ENCODE measurements at regions not wholly inside any gene's neighbourhood (a gene's known extent, or its start where the extent isn't known, plus 50 kb on each side); places are given as distances from the start of the nearest gene placed in this dataset.
A peak's percentile ranks its signal among the peaks of the same experiment; 100 is the strongest.

DNA sequence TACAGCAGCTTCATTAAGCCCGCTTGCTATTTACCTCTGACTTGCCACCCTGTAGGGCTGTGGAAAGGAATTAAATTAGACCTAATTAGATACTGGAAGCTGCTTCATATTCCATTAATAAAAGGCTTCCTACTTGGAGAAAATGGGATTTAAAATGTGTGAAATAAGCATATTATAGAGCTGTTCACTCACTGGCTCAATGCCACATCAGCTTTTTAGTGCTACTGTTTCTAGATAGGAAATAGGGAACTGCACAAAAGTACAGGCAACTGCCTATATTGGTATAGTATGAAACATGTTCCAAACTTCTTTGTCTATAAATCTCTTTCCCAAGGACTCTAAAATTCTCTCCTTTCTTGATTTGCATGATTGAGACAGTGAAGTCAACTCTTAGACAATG, 407.9 kb upstream of the AADAT start:
- no peaks in the 10 kb centered on the region for H3K79me2 ChIP-seq (ENCODE audit: low read length)
- no peaks in the 10 kb centered on the region for H3K27me3 ChIP-seq (replicated peaks; ENCODE audit: insufficient read depth, low read length)
- no peak overlapping the region for H3K27ac ChIP-seq (ENCODE audit: low read length)
- H3K9ac ChIP-seq (ENCODE audit: low read length) = peak overlapping the region; percentile 21; the same call in 1 of the 2 replicates
- TF ChIP-seq, protein P1, sequence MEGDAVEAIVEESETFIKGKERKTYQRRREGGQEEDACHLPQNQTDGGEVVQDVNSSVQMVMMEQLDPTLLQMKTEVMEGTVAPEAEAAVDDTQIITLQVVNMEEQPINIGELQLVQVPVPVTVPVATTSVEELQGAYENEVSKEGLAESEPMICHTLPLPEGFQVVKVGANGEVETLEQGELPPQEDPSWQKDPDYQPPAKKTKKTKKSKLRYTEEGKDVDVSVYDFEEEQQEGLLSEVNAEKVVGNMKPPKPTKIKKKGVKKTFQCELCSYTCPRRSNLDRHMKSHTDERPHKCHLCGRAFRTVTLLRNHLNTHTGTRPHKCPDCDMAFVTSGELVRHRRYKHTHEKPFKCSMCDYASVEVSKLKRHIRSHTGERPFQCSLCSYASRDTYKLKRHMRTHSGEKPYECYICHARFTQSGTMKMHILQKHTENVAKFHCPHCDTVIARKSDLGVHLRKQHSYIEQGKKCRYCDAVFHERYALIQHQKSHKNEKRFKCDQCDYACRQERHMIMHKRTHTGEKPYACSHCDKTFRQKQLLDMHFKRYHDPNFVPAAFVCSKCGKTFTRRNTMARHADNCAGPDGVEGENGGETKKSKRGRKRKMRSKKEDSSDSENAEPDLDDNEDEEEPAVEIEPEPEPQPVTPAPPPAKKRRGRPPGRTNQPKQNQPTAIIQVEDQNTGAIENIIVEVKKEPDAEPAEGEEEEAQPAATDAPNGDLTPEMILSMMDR (IDR thresholded peaks at IDR 0.05; ENCODE audit: low read length) = no peak
- TF ChIP-seq EZH2phosphoT487 (IDR thresholded peaks at IDR 0.05; ENCODE audit: low read length) = no peak
- H3K36me3 ChIP-seq (replicated peaks; ENCODE audit: insufficient read depth, low read length) = no peaks in the 10 kb centered on the region
- H3K4me1 ChIP-seq (ENCODE audit: low read length) = no peaks in the 10 kb centered on the region
- H3K9me3 ChIP-seq (replicated peaks; ENCODE audit: insufficient read depth, low read length) = no peaks in the 10 kb centered on the region
- peak overlapping the region; percentile 58 for H3K4me3 ChIP-seq (ENCODE audit: low read length)
- peak overlapping the region; percentile 64 for H3K4me2 ChIP-seq (ENCODE audit: low read depth, low read length)
- no peak for DNase-seq
- H3K9me2 ChIP-seq (replicated peaks; ENCODE audit: insufficient read depth, low read length) = no peaks in the 10 kb centered on the region
- H3F3A ChIP-seq (ENCODE audit: insufficient read depth, low read length) = no peaks in the 10 kb centered on the region
- peak overlapping the region; percentile 71 for H2AFZ ChIP-seq (ENCODE audit: low read length)
- H4K20me1 ChIP-seq (ENCODE audit: insufficient read depth, low read length) = no peaks in the 10 kb centered on the region

DNA sequence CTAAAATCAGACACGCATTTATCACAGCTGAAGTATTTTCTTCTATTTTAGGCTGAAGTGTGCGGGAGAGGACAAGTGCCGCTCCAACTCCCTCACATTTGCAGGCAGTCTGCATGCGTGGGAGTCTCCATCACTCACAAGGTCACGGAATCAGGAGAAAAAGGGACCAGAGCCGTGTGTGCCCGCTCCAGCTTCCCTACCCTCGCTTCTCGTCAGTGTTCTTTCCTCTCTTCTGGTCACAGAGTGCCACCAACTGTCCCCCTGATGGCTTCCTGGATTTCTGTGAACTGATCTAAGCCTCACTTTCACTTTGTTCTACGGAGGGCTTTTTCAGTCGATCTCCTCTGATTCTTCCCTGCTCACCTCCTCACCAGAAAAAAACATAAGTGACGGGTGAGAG, 407.4 kb upstream of the AADAT start:
- H3K9me2 ChIP-seq (replicated peaks; ENCODE audit: insufficient read depth, low read length) = no peaks in the 10 kb centered on the region
- peak; percentile 56 for DNase-seq
- H2AFZ ChIP-seq (ENCODE audit: low read length) = peak overlapping the region; percentile 71
- peak overlapping the region; percentile 64 for H3K4me2 ChIP-seq (ENCODE audit: low read depth, low read length)
- no peaks in the 10 kb centered on the region for H3F3A ChIP-seq (ENCODE audit: insufficient read depth, low read length)
- no peaks in the 10 kb centered on the region for H3K79me2 ChIP-seq (ENCODE audit: low read length)
- no peaks in the 10 kb centered on the region for H3K4me1 ChIP-seq (ENCODE audit: low read length)
- H3K27me3 ChIP-seq (replicated peaks; ENCODE audit: insufficient read depth, low read length) = no peaks in the 10 kb centered on the region
- H3K4me3 ChIP-seq (ENCODE audit: low read length) = peak overlapping the region; percentile 58
- H3K9me3 ChIP-seq (replicated peaks; ENCODE audit: insufficient read depth, low read length) = no peaks in the 10 kb centered on the region
- TF ChIP-seq EZH2phosphoT487 (IDR thresholded peaks at IDR 0.05; ENCODE audit: low read length) (no peak), EZH2 (optimal IDR thresholded peaks at IDR 0.05; ENCODE audit: low read depth, low read length) (no peak)
- TF ChIP-seq, protein P1 (IDR thresholded peaks at IDR 0.05; ENCODE audit: low read length) = peak; percentile 35
- H3K36me3 ChIP-seq (replicated peaks; ENCODE audit: insufficient read depth, low read length) = no peaks in the 10 kb centered on the region
- H3K27ac ChIP-seq (ENCODE audit: low read length) = no peak overlapping the region
- H3K9ac ChIP-seq (ENCODE audit: low read length) = peak overlapping the region; percentile 21; the same call in 1 of the 2 replicates
- H4K20me1 ChIP-seq (ENCODE audit: insufficient read depth, low read length) = no peaks in the 10 kb centered on the region

DNA sequence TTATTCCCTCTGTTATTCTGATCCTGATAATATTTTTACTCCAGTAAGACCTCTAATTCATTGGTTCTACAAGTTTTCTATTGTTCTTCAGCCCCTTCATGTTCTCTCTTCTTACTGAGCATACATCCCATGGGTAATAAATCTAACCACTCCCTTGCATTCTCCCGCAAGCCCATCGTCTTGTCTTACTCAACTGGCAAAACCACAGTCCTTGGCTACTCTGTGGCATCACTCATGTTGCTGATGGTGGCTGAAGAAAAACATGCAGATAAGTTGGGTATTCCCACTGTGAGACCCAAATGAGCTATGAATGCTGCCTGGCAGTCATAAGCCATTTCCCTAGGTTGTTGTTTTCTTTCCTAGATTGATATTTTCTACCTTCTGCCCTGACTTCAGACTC, 402.2 kb upstream of the AADAT start:
- H3K4me3 ChIP-seq (ENCODE audit: low read length) = no peak overlapping the region
- H3K9me2 ChIP-seq (replicated peaks; ENCODE audit: insufficient read depth, low read length) = no peaks in the 10 kb centered on the region
- H3K27ac ChIP-seq (ENCODE audit: low read length) = no peak overlapping the region
- H3K4me2 ChIP-seq (ENCODE audit: low read depth, low read length) = no peak overlapping the region
- no peaks in the 10 kb centered on the region for H4K20me1 ChIP-seq (ENCODE audit: insufficient read depth, low read length)
- no peak for DNase-seq
- H3K27me3 ChIP-seq (replicated peaks; ENCODE audit: insufficient read depth, low read length) = no peaks in the 10 kb centered on the region
- H3K36me3 ChIP-seq (replicated peaks; ENCODE audit: insufficient read depth, low read length) = no peaks in the 10 kb centered on the region
- no peaks in the 10 kb centered on the region for H3K9me3 ChIP-seq (replicated peaks; ENCODE audit: insufficient read depth, low read length)
- H2AFZ ChIP-seq (ENCODE audit: low read length) = no peak overlapping the region
- TF ChIP-seq EZH2phosphoT487 (IDR thresholded peaks at IDR 0.05; ENCODE audit: low read length) (no peak), EZH2 (optimal IDR thresholded peaks at IDR 0.05; ENCODE audit: low read depth, low read length) (no peak)
- TF ChIP-seq, protein P1 (IDR thresholded peaks at IDR 0.05; ENCODE audit: low read length) = no peak
- no peaks in the 10 kb centered on the region for H3K79me2 ChIP-seq (ENCODE audit: low read length)
- H3K9ac ChIP-seq (ENCODE audit: low read length) = no peak overlapping the region
- no peaks in the 10 kb centered on the region for H3K4me1 ChIP-seq (ENCODE audit: low read length)
- no peaks in the 10 kb centered on the region for H3F3A ChIP-seq (ENCODE audit: insufficient read depth, low read length)
